MM.1S (cell line): ENCODE measurements at regions not wholly inside any gene's neighbourhood (a gene's known extent, or its start where the extent isn't known, plus 50 kb on each side); places are given as distances from the start of the nearest gene placed in this dataset.

Experiments
- DNase-seq: peaks from one replicate; pipeline ENCODE4 v3.0.0-alpha.2; 2015
- H2AFZ ChIP-seq: fragments of 300-600 bp; sonication (generic); 2 replicates; pipeline ENCODE4 v1.6.0; 2016; ENCODE audit warnings: antibody characterized with exemption, low read length
- H3F3A ChIP-seq: fragments of 300-600 bp; sonication (generic); 2 replicates; pipeline ENCODE4 v1.6.1; 2016; ENCODE audit warnings: mild to moderate bottlenecking, antibody characterized with exemption, low read length, moderate library complexity, mixed read lengths; ENCODE audit not compliant: insufficient read depth
- H3K27ac ChIP-seq: fragments of 300-600 bp; sonication (generic); 2 replicates; pipeline ENCODE4 v1.5.1; 2016; ENCODE audit warnings: mild to moderate bottlenecking, low read length
- H3K27me3 ChIP-seq: fragments of 300-600 bp; sonication (generic); replicated peaks from 2 replicates; pipeline ENCODE4 v1.6.0; 2016; ENCODE audit warnings: low read length; ENCODE audit not compliant: insufficient read depth
- H3K36me3 ChIP-seq: fragments of 300-600 bp; sonication (generic); replicated peaks from 2 replicates; pipeline ENCODE4 v1.6.1; 2016; ENCODE audit warnings: mild to moderate bottlenecking, low read length, mixed read lengths; ENCODE audit not compliant: insufficient read depth
- H3K4me1 ChIP-seq: fragments of 300-600 bp; sonication (generic); 2 replicates; pipeline ENCODE4 v1.6.1; 2016; ENCODE audit warnings: low read length, mixed read lengths
- H3K4me2 ChIP-seq: fragments of 300-600 bp; sonication (generic); 2 replicates; pipeline ENCODE4 v1.6.0; 2016; ENCODE audit warnings: low read depth, low read length
- H3K4me3 ChIP-seq: fragments of 300-600 bp; sonication (generic); 2 replicates; pipeline ENCODE4 v1.5.1; 2016; ENCODE audit warnings: low read length, mixed read lengths
- H3K79me2 ChIP-seq: fragments of 300-600 bp; sonication (generic); 2 replicates; pipeline ENCODE4 v1.6.1; 2016; ENCODE audit warnings: mixed run types, low read length, mixed read lengths
- H3K9ac ChIP-seq: fragments of 300-600 bp; sonication (generic); 2 replicates; pipeline ENCODE4 v1.6.1; 2016; ENCODE audit warnings: low read length, mixed read lengths
- H3K9me2 ChIP-seq: fragments of 300-600 bp; sonication (generic); replicated peaks from 2 replicates; pipeline ENCODE4 v1.6.1; 2016; ENCODE audit warnings: mild to moderate bottlenecking, low read length, mixed read lengths; ENCODE audit not compliant: insufficient read depth
- H3K9me3 ChIP-seq: fragments of 300-600 bp; sonication (generic); replicated peaks from 2 replicates; pipeline ENCODE4 v1.6.1; 2016; ENCODE audit warnings: mild to moderate bottlenecking, low read length, mixed read lengths; ENCODE audit not compliant: insufficient read depth
- H4K20me1 ChIP-seq: fragments of 300-600 bp; sonication (generic); 2 replicates; pipeline ENCODE4 v1.6.1; 2016; ENCODE audit warnings: mild to moderate bottlenecking, low read length, moderate library complexity, mixed read lengths; ENCODE audit not compliant: insufficient read depth
- CTCF ChIP-seq: fragments of 300-600 bp; sonication (generic); IDR thresholded peaks from 2 replicates; pipeline ENCODE4 v1.5.1; 2016; ENCODE audit warnings: antibody characterized with exemption, low read length, mixed read lengths
- EZH2 ChIP-seq: fragments of 300-600 bp; sonication (generic); optimal IDR thresholded peaks from 2 replicates; pipeline ENCODE3; 2017; ENCODE audit warnings: low read depth, mild to moderate bottlenecking, antibody characterized with exemption, low read length, mixed read lengths
- EZH2phosphoT487 ChIP-seq: fragments of 300-600 bp; sonication (generic); IDR thresholded peaks from 2 replicates; pipeline ENCODE4 v1.6.1; 2018; ENCODE audit warnings: antibody characterized with exemption, low read length

GRCh38 chr6:167494698-167495435 is 170.0 kb downstream of the TTLL2 start:
- H2AFZ ChIP-seq, result no peak overlapping the region
- H3K4me3 ChIP-seq, result no peak overlapping the region
- no peak for TF ChIP-seq EZH2phosphoT487
- no peak for TF ChIP-seq EZH2
- TF ChIP-seq CTCF, result no peak
- H4K20me1 ChIP-seq, result no peaks in the 10 kb centered on the region
- no peaks in the 10 kb centered on the region for H3K36me3 ChIP-seq
- no peaks in the 10 kb centered on the region for H3K27me3 ChIP-seq
- no peaks in the 10 kb centered on the region for H3K79me2 ChIP-seq
- no peak for DNase-seq
- H3K4me1 ChIP-seq, result no peaks in the 10 kb centered on the region
- H3K9me2 ChIP-seq, result no peaks in the 10 kb centered on the region
- no peaks in the 10 kb centered on the region for H3K9me3 ChIP-seq
- no peaks in the 10 kb centered on the region for H3F3A ChIP-seq
- no peak overlapping the region for H3K9ac ChIP-seq
- H3K27ac ChIP-seq, result no peak overlapping the region
- no peak overlapping the region for H3K4me2 ChIP-seq

- no peaks in the 10 kb centered on the region for H3F3A ChIP-seq
- H3K27me3 ChIP-seq, result no peaks in the 10 kb centered on the region
- TF ChIP-seq CTCF, result no peak
- no peak overlapping the region for H3K27ac ChIP-seq
- H3K9ac ChIP-seq, result no peak overlapping the region
- H3K4me3 ChIP-seq, result no peak overlapping the region
- no peak overlapping the region for H2AFZ ChIP-seq
- H3K36me3 ChIP-seq, result no peaks in the 10 kb centered on the region
- no peak for DNase-seq
- H3K4me1 ChIP-seq, result no peaks in the 10 kb centered on the region
- no peak overlapping the region for H3K4me2 ChIP-seq
- no peaks in the 10 kb centered on the region for H3K79me2 ChIP-seq
- H3K9me3 ChIP-seq, result no peaks in the 10 kb centered on the region
- no peaks in the 10 kb centered on the region for H4K20me1 ChIP-seq
- H3K9me2 ChIP-seq, result no peaks in the 10 kb centered on the region
Measured at GRCh38 chr6:167495506-167496401, 170.9 kb downstream of the TTLL2 start.

- H3K27ac ChIP-seq, result no peak overlapping the region
- H3K27me3 ChIP-seq, result no peaks in the 10 kb centered on the region
- no peak overlapping the region for H2AFZ ChIP-seq
- DNase-seq, result no peak
- no peaks in the 10 kb centered on the region for H3K36me3 ChIP-seq
- H4K20me1 ChIP-seq, result no peaks in the 10 kb centered on the region
- no peak overlapping the region for H3K4me2 ChIP-seq
- H3K4me3 ChIP-seq, result no peak overlapping the region
- no peaks in the 10 kb centered on the region for H3F3A ChIP-seq
- H3K9me3 ChIP-seq, result no peaks in the 10 kb centered on the region
- no peaks in the 10 kb centered on the region for H3K4me1 ChIP-seq
- no peaks in the 10 kb centered on the region for H3K79me2 ChIP-seq
- TF ChIP-seq EZH2, result no peak
- no peak for TF ChIP-seq CTCF
- no peak for TF ChIP-seq EZH2phosphoT487
- no peak overlapping the region for H3K9ac ChIP-seq
- no peaks in the 10 kb centered on the region for H3K9me2 ChIP-seq
Measured at GRCh38 chr6:167496707-167497106, 171.8 kb downstream of the TTLL2 start.
